A673 (cell line): ENCODE measurements at regions not wholly inside any gene's neighbourhood (a gene's known extent, or its start where the extent isn't known, plus 50 kb on each side); places are given as distances from the start of the nearest gene placed in this dataset.

Experiments used
- CTCF ChIP-seq: fragments of 300-800, 200-600 bp; sonication (generic); conservative IDR thresholded peaks from 2 replicates; pipeline ENCODE4 v1.5.1; 2017; ENCODE audit warnings: low read depth, mild to moderate bottlenecking, antibody characterized with exemption, low read length, moderate library complexity, mixed read lengths
- EZH2 ChIP-seq: fragments of 200-600 bp; sonication (generic); IDR thresholded peaks from 2 replicates; pipeline ENCODE4 v1.6.1; 2017; ENCODE audit warnings: borderline replicate concordance, low read depth, mild to moderate bottlenecking, mixed read lengths, antibody characterized with exemption, low read length; ENCODE audit not compliant: poor library complexity, severe bottlenecking

GRCh38 chr9:108014353-108014752 lies 524.8 kb upstream of the KLF4 start:
- no peak for TF ChIP-seq CTCF
- no peak for TF ChIP-seq EZH2
